Nephron progenitor cell (in vitro differentiated cells): ENCODE measurements at regions not wholly inside any gene's neighbourhood (a gene's known extent, or its start where the extent isn't known, plus 50 kb on each side); places are given as distances from the start of the nearest gene placed in this dataset.

ENCODE experiments used
- DNase-seq: peaks from one replicate; pipeline ENCODE4 v3.0.0; 2021
- H3K27ac Mint-ChIP-seq: 2 replicates; pipeline ENCODE4 v1.8.0; 2021; ENCODE audit warnings: mild to moderate bottlenecking, moderate library complexity, mixed read lengths
- H3K27me3 Mint-ChIP-seq: 2 replicates; pipeline ENCODE4 v1.8.0; 2021; ENCODE audit warnings: mild to moderate bottlenecking, low read depth, mixed read lengths; ENCODE audit not compliant: poor library complexity
- H3K36me3 Mint-ChIP-seq: 2 replicates; pipeline ENCODE4 v1.8.0; 2021; ENCODE audit warnings: low read depth, mixed read lengths
- H3K4me1 Mint-ChIP-seq: 2 replicates; pipeline ENCODE4 v1.8.0; 2021; ENCODE audit warnings: mixed read lengths
- H3K4me3 Mint-ChIP-seq: 2 replicates; pipeline ENCODE4 v1.8.0; 2021; ENCODE audit warnings: mild to moderate bottlenecking, moderate library complexity, mixed read lengths
- H3K9me3 Mint-ChIP-seq: 2 replicates; pipeline ENCODE4 v1.8.0; 2021; ENCODE audit warnings: mild to moderate bottlenecking, moderate library complexity, mixed read lengths
- TF ChIP-seq, protein P1 (sequence below): fragments of 200-600 bp; sonication (generic); IDR thresholded peaks from 2 replicates; pipeline ENCODE4 v1.5.0; 2021; ENCODE audit warnings: antibody characterized with exemption

DNA sequence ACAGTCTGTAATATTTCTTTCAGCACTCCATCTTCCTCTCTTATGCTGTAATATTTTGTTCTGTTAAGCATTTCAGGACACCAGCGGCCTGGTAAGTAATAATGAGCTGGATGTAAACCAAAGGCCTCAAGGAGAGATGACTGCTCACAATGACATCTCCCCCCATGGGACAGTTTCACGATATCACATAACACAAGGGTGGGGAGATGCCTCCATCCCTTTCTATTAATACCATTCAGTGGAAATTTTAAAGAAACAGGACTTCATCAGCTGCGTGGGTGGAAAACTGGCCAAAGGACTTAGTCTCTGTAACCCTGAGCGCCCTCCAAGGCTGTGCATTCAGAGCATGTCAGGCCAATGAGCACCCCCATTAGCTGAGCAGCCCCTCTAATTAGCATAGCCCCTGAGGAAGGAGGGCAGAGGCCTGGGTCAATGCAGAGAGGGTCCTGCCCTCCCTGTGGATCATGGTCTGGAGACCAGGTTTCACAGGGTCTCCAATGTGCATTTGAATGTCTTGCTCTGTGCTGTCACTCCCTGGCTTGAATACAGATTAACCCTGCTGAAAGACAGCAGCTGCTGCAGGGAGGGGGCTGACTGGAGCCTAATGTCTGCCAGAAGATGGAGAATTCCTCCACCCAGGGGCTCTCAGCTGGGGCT is 156.4 kb downstream of the HS3ST2 start:
- no peak for DNase-seq
- Mint-ChIP-seq H3K9me3 (no peaks in the 10 kb centered on the region), H3K36me3 (no peaks in the 10 kb centered on the region), H3K27me3 (peaks cover 16% of the 10 kb centered on the region), H3K27ac (no peak overlapping the region), H3K4me1 (no peaks in the 10 kb centered on the region), H3K4me3 (no peak overlapping the region)
- TF ChIP-seq, protein P1, sequence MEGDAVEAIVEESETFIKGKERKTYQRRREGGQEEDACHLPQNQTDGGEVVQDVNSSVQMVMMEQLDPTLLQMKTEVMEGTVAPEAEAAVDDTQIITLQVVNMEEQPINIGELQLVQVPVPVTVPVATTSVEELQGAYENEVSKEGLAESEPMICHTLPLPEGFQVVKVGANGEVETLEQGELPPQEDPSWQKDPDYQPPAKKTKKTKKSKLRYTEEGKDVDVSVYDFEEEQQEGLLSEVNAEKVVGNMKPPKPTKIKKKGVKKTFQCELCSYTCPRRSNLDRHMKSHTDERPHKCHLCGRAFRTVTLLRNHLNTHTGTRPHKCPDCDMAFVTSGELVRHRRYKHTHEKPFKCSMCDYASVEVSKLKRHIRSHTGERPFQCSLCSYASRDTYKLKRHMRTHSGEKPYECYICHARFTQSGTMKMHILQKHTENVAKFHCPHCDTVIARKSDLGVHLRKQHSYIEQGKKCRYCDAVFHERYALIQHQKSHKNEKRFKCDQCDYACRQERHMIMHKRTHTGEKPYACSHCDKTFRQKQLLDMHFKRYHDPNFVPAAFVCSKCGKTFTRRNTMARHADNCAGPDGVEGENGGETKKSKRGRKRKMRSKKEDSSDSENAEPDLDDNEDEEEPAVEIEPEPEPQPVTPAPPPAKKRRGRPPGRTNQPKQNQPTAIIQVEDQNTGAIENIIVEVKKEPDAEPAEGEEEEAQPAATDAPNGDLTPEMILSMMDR: no peak

DNA sequence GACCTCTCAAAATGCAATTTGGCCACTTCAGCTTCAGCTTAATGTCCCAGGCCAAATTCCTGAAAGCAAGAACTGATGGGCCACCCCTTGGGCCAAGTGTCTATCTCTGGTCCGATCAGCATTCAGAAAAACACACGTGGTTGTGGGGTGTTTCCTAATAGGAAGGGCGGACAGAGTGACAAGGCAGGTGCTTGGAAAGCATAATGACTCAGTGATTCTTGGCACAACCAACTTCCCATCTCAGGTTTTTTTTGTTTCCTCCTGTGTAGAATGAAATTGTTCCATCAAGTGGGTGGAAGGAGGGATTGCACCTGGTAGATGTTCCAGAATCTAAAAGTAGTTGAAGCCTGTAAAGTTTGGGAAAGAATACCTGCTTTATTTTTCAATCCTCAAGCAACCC is 155.6 kb downstream of the HS3ST2 start:
- H3K27ac Mint-ChIP-seq: no peak overlapping the region
- no peaks in the 10 kb centered on the region for H3K4me1 Mint-ChIP-seq
- H3K27me3 Mint-ChIP-seq: peaks cover 16% of the 10 kb centered on the region
- H3K4me3 Mint-ChIP-seq: no peak overlapping the region
- no peak for DNase-seq
- H3K36me3 Mint-ChIP-seq: no peaks in the 10 kb centered on the region
- no peaks in the 10 kb centered on the region for H3K9me3 Mint-ChIP-seq
- TF ChIP-seq, protein P1: no peak

DNA sequence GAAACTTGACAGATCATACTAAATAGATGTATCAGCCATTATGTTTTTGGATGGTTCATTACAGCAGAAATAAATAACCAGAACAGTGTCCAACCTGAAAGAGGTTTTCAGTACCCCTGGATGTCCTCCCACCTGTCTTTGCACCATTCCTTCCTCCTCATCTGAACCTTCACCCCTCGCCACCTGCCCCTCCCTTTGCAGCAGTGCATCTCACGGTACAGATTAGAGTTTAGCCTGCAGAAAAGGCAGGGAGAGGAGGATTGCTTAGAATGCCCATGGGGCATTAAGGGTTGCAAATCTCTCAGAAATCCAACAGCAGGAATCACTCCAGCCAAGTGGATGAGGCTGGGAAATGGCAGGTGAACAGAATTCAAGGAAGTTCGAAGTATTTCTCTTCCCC is 155.0 kb downstream of the HS3ST2 start:
- peaks cover 20% of the 10 kb centered on the region for H3K27me3 Mint-ChIP-seq
- H3K4me3 Mint-ChIP-seq: no peak overlapping the region
- no peaks in the 10 kb centered on the region for H3K4me1 Mint-ChIP-seq
- no peaks in the 10 kb centered on the region for H3K9me3 Mint-ChIP-seq
- TF ChIP-seq, protein P1: no peak
- H3K36me3 Mint-ChIP-seq: no peaks in the 10 kb centered on the region
- DNase-seq: no peak
- H3K27ac Mint-ChIP-seq: no peak overlapping the region

- TF ChIP-seq, protein P1: no peak
- Mint-ChIP-seq H3K4me1 (no peaks in the 10 kb centered on the region), H3K36me3 (no peaks in the 10 kb centered on the region), H3K9me3 (no peaks in the 10 kb centered on the region), H3K27me3 (peaks cover 20% of the 10 kb centered on the region), H3K4me3 (no peak overlapping the region), H3K27ac (no peak overlapping the region)
- DNase-seq: no peak
Observed at GRCh38 chr16:22967521-22968095, 153.6 kb downstream of the HS3ST2 start.
